NCI-H2227 (cell line): ENCODE measurements at regions not wholly inside any gene's neighbourhood (a gene's known extent, or its start where the extent isn't known, plus 50 kb on each side); places are given as distances from the start of the nearest gene placed in this dataset.

ENCODE experiments used
- DNase-seq: peaks from one replicate; lab custom pipeline; 2025; ENCODE audit not compliant: unreplicated experiment; lab: John Stamatoyannopoulos, UW

GRCh38 chr18:22542406-22542835, 124.7 kb upstream of the CTAGE1 start:
- DNase-seq: no peak

GRCh38 chr18:22543769-22544168, 126.1 kb upstream of the CTAGE1 start:
- no peak for DNase-seq

DNA sequence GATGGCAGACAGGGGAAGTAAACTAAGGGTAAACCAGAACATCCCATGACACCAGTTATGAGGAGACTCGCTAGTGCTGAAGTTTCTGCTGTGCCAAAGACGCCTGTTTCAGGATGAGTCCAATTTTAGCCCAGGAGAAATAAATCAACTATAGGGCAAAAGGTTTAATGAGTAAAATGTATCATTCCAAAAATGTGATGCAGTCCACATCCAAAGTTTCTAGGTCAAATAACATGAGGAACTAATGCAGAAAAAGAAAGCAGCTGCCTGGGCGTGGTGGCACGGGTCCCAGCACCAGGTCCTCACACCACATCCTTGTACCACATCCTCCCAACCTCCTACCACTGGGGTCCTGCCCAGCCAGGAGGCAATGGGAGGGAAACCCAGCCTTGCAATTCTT, 126.9 kb upstream of the CTAGE1 start:
- no peak for DNase-seq

DNA sequence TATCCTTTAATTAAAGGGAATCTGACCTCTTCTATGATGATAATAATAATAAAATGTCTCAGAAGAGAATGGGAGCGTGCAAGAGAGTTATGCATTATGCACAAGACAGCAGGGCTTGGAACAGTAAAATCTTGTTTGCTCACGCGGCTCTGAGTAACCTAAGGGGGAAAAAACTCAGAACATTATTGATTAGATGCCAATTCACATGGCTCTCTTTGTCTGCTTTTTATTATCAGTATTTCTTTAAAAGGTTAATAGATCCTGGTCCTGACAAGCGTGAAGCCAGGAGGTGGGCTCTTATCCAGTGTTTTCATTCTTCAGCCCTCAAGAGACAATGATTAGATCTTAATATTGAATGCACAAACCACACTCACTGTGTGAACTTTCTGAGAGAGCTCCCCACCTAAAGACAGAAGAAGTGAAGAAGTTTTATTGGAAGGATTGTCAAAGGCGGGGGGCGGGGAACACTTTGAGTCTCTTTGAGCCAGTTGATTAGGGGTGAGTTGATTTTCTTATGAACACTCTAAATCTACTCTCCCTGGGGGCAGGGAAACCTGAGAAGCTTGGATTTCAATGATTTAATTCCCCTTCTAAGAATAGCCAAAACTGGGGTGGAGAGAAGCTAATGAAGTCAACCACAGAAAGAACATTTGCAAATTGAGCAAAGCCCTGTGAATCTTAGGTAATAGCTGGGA, 127.5 kb upstream of the CTAGE1 start:
- DNase-seq: no peak

DNA sequence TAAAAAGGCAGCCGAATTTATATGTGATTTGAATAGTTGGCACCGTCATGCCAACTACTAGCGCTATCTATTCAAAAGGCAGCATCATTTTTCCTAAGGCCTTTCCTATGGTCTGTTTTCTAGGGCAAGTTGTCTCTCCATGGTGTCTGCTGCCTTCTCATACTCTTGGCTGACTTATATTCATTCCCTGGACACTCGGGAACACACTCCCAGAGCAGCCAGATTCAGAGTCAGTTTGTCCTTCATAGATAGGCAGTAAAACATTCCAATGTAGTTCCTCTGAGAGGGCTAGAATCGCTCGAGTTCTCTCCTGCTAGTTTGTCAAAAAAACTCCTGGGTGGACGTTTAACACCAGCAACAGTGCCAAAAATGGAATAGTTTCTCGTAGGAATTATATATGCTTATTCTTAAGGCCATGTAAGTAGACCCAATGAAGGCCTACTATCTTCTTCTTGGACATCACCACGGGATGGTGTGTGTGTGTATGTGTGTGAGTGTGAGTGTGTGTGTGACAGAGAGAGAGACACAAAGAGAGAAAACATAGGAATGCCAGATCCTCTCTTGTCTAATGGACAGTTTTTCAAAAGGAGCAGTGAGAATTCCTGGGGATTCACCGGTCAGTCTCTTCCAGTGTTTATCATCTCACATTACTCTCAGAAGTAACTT, 129.3 kb upstream of the CTAGE1 start:
- DNase-seq: no peak

- no peak for DNase-seq
Observed at GRCh38 chr18:22547807-22548561, 130.3 kb upstream of the CTAGE1 start.

DNA sequence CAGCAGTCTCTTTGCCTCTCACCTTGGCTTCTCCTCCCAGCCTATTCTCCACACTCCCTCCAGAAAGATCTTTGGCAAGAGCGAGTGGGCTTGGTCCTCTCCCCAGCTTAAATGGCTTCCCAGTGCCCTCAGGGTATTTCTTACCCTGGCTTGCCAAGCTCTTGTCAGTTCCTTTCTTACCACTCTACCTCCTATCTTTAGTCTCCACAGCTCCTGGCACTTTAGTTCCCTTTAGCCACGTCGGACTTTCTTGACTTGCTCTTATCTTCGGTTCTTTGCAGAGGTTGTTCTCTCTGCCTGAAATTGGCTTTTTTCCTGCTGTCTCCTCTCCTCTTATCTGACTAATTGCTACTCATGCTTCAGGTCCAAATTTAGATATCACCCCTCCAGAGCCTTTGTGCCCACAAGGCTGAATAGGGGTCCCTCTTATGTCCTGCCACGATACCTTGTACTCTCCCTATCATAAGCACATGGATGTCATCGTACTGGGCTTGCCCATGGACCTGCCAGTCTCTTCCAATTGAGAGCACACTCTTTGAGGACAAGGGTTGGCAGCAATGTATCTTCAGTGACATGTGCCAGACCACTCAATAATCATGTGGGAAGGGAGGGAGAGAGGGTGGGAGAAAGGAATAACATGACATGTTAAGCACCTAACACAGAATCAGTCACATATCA, 131.7 kb upstream of the CTAGE1 start:
- DNase-seq: no peak

- DNase-seq: no peak
Observed at GRCh38 chr18:22550366-22550765, 132.7 kb upstream of the CTAGE1 start.

- no peak for DNase-seq
Observed at GRCh38 chr18:22550861-22551260, 133.1 kb upstream of the CTAGE1 start.

DNA sequence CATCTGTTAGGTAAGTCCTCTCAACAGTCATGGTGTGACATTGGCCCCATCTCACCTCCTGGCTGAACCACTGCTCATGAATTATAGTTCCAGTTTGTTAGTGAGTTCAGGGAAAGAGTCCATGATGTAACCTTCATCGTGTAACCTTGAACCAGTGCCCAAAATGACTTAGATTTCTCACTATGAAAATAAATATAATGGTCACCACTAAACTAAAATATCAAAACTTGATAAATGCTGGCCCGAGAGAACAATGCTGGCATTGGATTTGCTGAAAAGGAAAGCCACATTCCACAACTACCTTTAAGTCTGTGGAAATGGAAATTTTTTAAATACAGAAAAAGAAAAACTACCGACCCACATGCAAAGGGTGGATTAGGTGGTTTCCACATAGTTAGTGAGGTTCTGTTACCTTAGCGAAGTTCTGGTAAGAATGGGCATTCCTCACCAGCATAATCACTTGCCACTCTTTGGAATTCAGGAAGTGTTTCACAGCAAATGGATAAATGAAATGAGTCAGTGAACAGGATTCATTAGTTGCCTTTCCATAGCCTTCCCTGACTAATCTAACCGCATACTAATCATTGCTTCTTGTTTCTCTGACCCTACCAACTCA, 133.9 kb upstream of the CTAGE1 start:
- DNase-seq: no peak

DNA sequence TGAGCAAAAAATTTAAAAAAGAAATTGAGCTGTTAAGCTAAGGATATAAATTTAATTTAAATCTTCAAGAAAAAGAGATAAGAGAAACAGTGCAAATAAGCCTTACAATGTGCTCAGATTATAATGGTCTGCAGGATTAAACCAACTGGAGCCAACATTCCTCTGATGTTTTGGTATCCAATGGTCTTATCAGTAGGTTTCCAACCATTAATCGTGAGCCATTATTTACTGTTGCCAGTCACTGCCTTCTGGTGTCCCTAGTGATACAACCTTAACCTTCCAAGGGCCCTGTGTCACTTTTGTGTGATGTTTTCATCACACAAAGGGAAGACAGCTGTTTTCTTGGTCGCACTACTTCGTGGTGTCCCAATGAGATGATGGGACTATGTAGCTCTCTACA, 134.5 kb upstream of the CTAGE1 start:
- DNase-seq: no peak

DNA sequence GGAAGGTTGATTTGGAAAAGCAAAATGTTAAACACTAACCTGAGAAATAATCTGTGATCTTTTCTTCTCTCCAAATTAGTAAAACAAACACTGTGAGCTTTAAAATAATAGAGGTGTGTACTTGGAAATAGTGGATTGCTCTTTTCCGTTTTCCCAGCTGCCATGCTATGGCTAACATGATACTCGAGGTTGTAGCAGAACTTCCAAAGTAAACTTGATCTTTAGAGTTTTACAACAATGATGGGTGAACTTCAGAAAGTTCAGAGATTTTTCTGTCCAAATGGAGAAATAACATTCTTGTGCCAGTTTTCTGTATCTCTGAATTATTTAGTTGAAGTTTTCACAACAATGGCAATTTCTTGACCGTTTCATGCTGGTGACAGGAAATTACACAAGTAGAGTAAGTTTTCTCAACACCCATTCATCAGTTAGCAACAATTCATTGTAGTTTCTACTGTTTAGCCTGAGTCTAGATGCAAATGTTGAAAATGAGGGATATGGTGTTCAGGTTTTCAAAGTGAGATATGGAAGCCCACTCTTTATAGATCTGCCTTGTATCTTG, 135.3 kb upstream of the CTAGE1 start:
- DNase-seq: no peak

GRCh38 chr18:22556222-22557167, 138.8 kb upstream of the CTAGE1 start:
- no peak for DNase-seq

GRCh38 chr18:22557168-22557941, 139.6 kb upstream of the CTAGE1 start:
- DNase-seq: no peak

DNA sequence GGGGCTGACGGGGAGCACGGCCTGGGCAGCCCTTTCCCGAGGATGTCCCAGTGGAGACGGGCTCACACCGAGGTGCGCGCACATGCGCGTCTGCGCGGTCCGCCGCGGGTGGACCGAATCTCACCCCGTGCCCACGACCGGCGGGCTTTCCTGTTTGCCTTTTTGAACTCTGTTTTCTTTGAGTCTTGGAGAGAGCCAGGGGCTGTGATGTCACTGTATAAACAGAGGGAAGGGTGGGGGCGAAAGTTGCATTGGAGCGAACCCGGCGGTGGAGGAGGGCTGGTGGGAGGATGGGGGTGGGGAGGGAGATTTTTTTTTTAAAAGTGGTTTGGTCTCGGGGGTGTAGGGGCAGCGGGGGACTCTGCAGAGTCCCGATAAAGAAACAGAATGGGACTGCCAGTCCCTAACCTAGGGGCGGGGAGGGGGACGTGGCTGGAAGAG, 141.2 kb upstream of the CTAGE1 start:
- no peak for DNase-seq

GRCh38 chr18:22559414-22560274, 141.9 kb upstream of the CTAGE1 start:
- no peak for DNase-seq

- no peak for DNase-seq
Observed at GRCh38 chr18:22560275-22560610, 142.5 kb upstream of the CTAGE1 start.

- no peak for DNase-seq
Observed at GRCh38 chr18:22560797-22561196, 143.1 kb upstream of the CTAGE1 start.
